Smooth muscle cell (in vitro differentiated cells): ENCODE measurements at regions not wholly inside any gene's neighbourhood (a gene's known extent, or its start where the extent isn't known, plus 50 kb on each side); places are given as distances from the start of the nearest gene placed in this dataset.

Source experiments
- DNase-seq: peaks from one replicate; lab custom pipeline; 2025; ENCODE audit not compliant: unreplicated experiment; lab: John Stamatoyannopoulos, UW
- H2AFZ ChIP-seq: fragments of 200-600 bp; sonication (generic); 2 replicates; pipeline ENCODE4 v1.6.0; 2016; ENCODE audit warnings: antibody characterized with exemption, low read depth, mild to moderate bottlenecking
- H3F3A ChIP-seq: fragments of 200-600 bp; sonication (generic); 2 replicates; pipeline ENCODE4 v1.6.0; 2017; ENCODE audit warnings: antibody characterized with exemption, low read depth
- H3K27ac ChIP-seq: fragments of 200-600 bp; sonication (generic); 2 replicates; pipeline ENCODE4 v1.5.1; 2016; ENCODE audit warnings: low read depth, mild to moderate bottlenecking
- H3K27me3 ChIP-seq: fragments of 200-600 bp; sonication (generic); 2 replicates; pipeline ENCODE4 v1.6.1; 2016; ENCODE audit warnings: low read depth, mild to moderate bottlenecking
- H3K36me3 ChIP-seq: fragments of 200-600 bp; sonication (generic); 2 replicates; pipeline ENCODE4 v1.5.1; 2016; ENCODE audit warnings: low read depth
- H3K4me1 ChIP-seq: fragments of 200-600 bp; sonication (generic); 2 replicates; pipeline ENCODE4 v1.5.1; 2016; ENCODE audit warnings: low read depth
- H3K4me2 ChIP-seq: fragments of 200-600 bp; sonication (generic); 2 replicates; pipeline ENCODE4 v1.6.0; 2016; ENCODE audit warnings: mild to moderate bottlenecking
- H3K4me3 ChIP-seq: fragments of 200-600 bp; sonication (generic); 2 replicates; pipeline ENCODE4 v1.5.1; 2016; ENCODE audit warnings: mild to moderate bottlenecking
- H3K79me2 ChIP-seq: fragments of 200-600 bp; sonication (generic); 2 replicates; pipeline ENCODE4 v1.6.0; 2016; ENCODE audit warnings: low read depth, mild to moderate bottlenecking
- H3K9ac ChIP-seq: fragments of 200-600 bp; sonication (generic); 2 replicates; pipeline ENCODE4 v1.6.0; 2016; ENCODE audit warnings: low read depth
- H3K9me3 ChIP-seq: fragments of 200-600 bp; sonication (generic); replicated peaks from 2 replicates; pipeline ENCODE4 v1.5.1; 2016; ENCODE audit warnings: low read depth
- H4K20me1 ChIP-seq: fragments of 200-600 bp; sonication (generic); 2 replicates; pipeline ENCODE4 v1.6.0; 2016; ENCODE audit warnings: low read depth
- CTCF ChIP-seq: fragments of 200-600 bp; sonication (generic); IDR thresholded peaks from 2 replicates; pipeline ENCODE4 v1.5.1; 2017; ENCODE audit warnings: borderline replicate concordance, mild to moderate bottlenecking, antibody characterized with exemption; ENCODE audit not compliant: insufficient read depth, poor library complexity, severe bottlenecking
- WGBS: methylation state at CpG from one replicate; pipeline ENCODE4 v1.1.7; 2016; ENCODE audit warnings: low lambda C conversion rate; 5-methylcytosine and 5-hydroxymethylcytosine counted together

DNA sequence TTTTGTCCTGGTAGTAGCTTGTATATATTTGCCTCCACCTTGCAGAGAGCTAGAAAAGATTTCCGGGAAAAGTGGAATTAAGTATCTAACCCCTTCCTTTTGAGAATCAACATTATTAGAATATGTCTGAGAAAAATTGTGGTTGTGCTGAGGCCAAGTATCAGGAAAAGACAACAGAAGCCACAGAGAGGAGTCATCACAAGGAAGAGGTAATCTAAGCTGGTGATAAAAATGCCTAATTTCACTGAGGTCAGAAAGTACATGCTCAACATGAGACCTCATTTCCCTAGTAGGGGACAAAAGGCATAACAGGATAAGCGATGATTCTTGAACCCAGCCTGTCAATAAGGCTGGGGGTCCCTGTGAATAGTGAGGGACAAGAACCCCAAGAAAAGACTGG is 97.0 kb upstream of the PDE1C start:
- no peak for DNase-seq
- Histone ChIP-seq H3K36me3 (no peaks in the 10 kb centered on the region), H4K20me1 (no peaks in the 10 kb centered on the region), H3K4me1 (peaks cover 5% of the 10 kb centered on the region), H3K4me2 (no peak overlapping the region), H3K79me2 (no peaks in the 10 kb centered on the region), H3K27ac (no peak overlapping the region), H3F3A (no peaks in the 10 kb centered on the region), H3K9ac (no peak overlapping the region), H3K4me3 (no peak overlapping the region), H2AFZ (no peak overlapping the region), H3K9me3 (no peaks in the 10 kb centered on the region), H3K27me3 (no peaks in the 10 kb centered on the region)
- 93% methylated on average over 2 of the region's 2 CpGs for WGBS
- no peak for TF ChIP-seq CTCF

DNA sequence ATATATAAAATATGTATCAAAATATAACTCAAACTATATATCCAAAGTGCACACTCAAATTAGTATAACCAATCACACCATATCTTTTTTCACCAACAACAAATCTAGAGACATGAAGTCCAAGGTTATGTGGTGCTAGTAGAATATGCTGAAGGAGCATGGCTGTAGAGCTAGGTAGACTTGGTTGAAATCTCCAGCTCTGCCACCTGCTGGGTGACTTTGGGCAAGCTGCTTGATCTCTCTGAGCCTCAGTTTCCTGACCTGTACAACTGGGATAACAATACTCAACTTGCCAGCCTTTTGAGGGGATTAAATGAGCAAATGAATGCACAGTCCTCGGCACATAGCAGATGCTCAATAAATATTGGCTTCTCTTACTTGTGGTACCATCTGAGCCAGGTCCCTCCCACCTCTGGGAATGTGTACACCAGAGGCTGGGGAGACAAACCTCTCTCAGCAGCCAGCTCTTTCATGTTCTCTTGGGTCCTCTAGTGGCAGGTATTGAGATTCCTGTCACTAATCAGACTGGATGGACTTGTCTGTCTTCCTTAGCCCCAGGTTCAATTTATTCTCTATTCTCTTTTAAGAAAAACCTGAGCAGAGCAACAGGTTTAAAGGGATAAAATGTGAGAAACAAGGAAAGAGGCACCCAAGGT is 94.3 kb upstream of the PDE1C start:
- H3K79me2 ChIP-seq, result no peaks in the 10 kb centered on the region
- H3K36me3 ChIP-seq, result no peaks in the 10 kb centered on the region
- H3K4me3 ChIP-seq, result no peak overlapping the region
- H3K9ac ChIP-seq, result no peak overlapping the region
- DNase-seq, result no peak
- no peaks in the 10 kb centered on the region for H3K27me3 ChIP-seq
- no peak overlapping the region for H3K27ac ChIP-seq
- 53% methylated on average over 1 of the region's 1 CpG for WGBS
- H2AFZ ChIP-seq, result no peak overlapping the region
- no peak overlapping the region for H3K4me2 ChIP-seq
- peak; percentile 48 for TF ChIP-seq CTCF
- H4K20me1 ChIP-seq, result no peaks in the 10 kb centered on the region
- H3K9me3 ChIP-seq, result no peaks in the 10 kb centered on the region
- no peaks in the 10 kb centered on the region for H3F3A ChIP-seq
- H3K4me1 ChIP-seq, result peaks cover 5% of the 10 kb centered on the region

- no peak for DNase-seq
- no peaks in the 10 kb centered on the region for H4K20me1 ChIP-seq
- H3K9me3 ChIP-seq, result no peaks in the 10 kb centered on the region
- no peak overlapping the region for H3K9ac ChIP-seq
- H3K36me3 ChIP-seq, result no peaks in the 10 kb centered on the region
- H3K27me3 ChIP-seq, result no peaks in the 10 kb centered on the region
- no peaks in the 10 kb centered on the region for H3K79me2 ChIP-seq
- no peak overlapping the region for H2AFZ ChIP-seq
- H3K4me1 ChIP-seq, result peaks cover 5% of the 10 kb centered on the region
- H3K4me3 ChIP-seq, result no peak overlapping the region
- TF ChIP-seq CTCF, result no peak
- H3K4me2 ChIP-seq, result no peak overlapping the region
- no peak overlapping the region for H3K27ac ChIP-seq
- H3F3A ChIP-seq, result no peaks in the 10 kb centered on the region
These were observed 93.7 kb upstream of the PDE1C start for GRCh38 chr7:32163896-32164295.

GRCh38 chr7:32163141-32163806 is 93.1 kb upstream of the PDE1C start:
- H3K36me3 ChIP-seq, result no peaks in the 10 kb centered on the region
- TF ChIP-seq CTCF, result no peak
- H3K4me1 ChIP-seq, result peaks cover 5% of the 10 kb centered on the region
- no peaks in the 10 kb centered on the region for H3F3A ChIP-seq
- H3K27me3 ChIP-seq, result no peaks in the 10 kb centered on the region
- H3K27ac ChIP-seq, result peak overlapping the region; percentile 77
- no peaks in the 10 kb centered on the region for H4K20me1 ChIP-seq
- no peak overlapping the region for H3K4me3 ChIP-seq
- no peaks in the 10 kb centered on the region for H3K79me2 ChIP-seq
- H2AFZ ChIP-seq, result no peak overlapping the region
- DNase-seq, result no peak
- peak overlapping the region; percentile 43 for H3K4me2 ChIP-seq
- H3K9me3 ChIP-seq, result no peaks in the 10 kb centered on the region
- H3K9ac ChIP-seq, result no peak overlapping the region
- 59% methylated on average over 7 of the region's 7 CpGs for WGBS
